ENCODE measurements at regions not wholly inside any gene's neighbourhood (a gene's known extent, or its start where the extent isn't known, plus 50 kb on each side); places are given as distances from the start of the nearest gene placed in this dataset.

- no peaks in the 10 kb centered on the region for H3K9me3 Mint-ChIP-seq
- TF ChIP-seq, protein P1, sequence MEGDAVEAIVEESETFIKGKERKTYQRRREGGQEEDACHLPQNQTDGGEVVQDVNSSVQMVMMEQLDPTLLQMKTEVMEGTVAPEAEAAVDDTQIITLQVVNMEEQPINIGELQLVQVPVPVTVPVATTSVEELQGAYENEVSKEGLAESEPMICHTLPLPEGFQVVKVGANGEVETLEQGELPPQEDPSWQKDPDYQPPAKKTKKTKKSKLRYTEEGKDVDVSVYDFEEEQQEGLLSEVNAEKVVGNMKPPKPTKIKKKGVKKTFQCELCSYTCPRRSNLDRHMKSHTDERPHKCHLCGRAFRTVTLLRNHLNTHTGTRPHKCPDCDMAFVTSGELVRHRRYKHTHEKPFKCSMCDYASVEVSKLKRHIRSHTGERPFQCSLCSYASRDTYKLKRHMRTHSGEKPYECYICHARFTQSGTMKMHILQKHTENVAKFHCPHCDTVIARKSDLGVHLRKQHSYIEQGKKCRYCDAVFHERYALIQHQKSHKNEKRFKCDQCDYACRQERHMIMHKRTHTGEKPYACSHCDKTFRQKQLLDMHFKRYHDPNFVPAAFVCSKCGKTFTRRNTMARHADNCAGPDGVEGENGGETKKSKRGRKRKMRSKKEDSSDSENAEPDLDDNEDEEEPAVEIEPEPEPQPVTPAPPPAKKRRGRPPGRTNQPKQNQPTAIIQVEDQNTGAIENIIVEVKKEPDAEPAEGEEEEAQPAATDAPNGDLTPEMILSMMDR (IDR thresholded peaks at IDR 0.05; ENCODE audit: unreplicated experiment in 3 of 3) = no peak
- no peaks in the 10 kb centered on the region for H3K36me3 Mint-ChIP-seq (ENCODE audit: low read depth)
- H3K4me1 Mint-ChIP-seq = no peaks in the 10 kb centered on the region
- H3K27ac Mint-ChIP-seq = peak overlapping the region in 1 of 3 experiments; percentile 20
- H3K4me3 Mint-ChIP-seq = no peak overlapping the region
- no peaks in the 10 kb centered on the region for H3K27me3 Mint-ChIP-seq (ENCODE audit: low read depth)
Measured at GRCh38 chr6:92820601-92821000, 598.8 kb downstream of the EPHA7 start.

- no peaks in the 10 kb centered on the region for H3K4me1 Mint-ChIP-seq
- no peaks in the 10 kb centered on the region for H3K9me3 Mint-ChIP-seq
- H3K27ac Mint-ChIP-seq = no peak overlapping the region
- H3K36me3 Mint-ChIP-seq (ENCODE audit: low read depth) = no peaks in the 10 kb centered on the region
- no peak overlapping the region for H3K4me3 Mint-ChIP-seq
- no peaks in the 10 kb centered on the region for H3K27me3 Mint-ChIP-seq (ENCODE audit: low read depth)
- TF ChIP-seq, protein P1 (IDR thresholded peaks at IDR 0.05; ENCODE audit: unreplicated experiment in 3 of 3) = peak; percentile 58 to 74 (median 68)
Measured at GRCh38 chr6:92810913-92811312, 608.4 kb downstream of the EPHA7 start.

DNA sequence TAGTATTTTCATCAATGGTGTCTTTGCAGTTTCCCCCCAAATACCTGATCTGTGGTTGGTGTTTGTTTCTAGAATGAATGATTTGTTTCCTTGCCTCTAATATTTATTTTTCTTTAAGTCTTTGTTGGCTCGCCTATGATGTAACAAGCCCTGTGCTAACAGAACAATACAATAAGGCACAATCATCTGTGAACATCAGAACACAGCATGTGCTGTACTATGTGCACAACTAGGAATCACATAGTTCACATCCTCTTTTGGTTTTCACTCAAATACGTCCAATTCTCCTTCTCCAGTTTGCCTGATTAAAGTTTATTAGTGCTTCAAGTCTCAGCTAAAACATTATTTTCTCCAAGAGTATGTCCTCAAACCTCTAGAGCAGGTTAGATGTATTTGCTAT, 613.1 kb downstream of the EPHA7 start:
- H3K27me3 Mint-ChIP-seq (ENCODE audit: low read depth) = no peaks in the 10 kb centered on the region
- TF ChIP-seq, protein P1 (IDR thresholded peaks at IDR 0.05; ENCODE audit: unreplicated experiment in 3 of 3) = no peak
- H3K36me3 Mint-ChIP-seq (ENCODE audit: low read depth) = no peaks in the 10 kb centered on the region
- no peaks in the 10 kb centered on the region for H3K4me1 Mint-ChIP-seq
- H3K4me3 Mint-ChIP-seq = no peak overlapping the region
- no peaks in the 10 kb centered on the region for H3K9me3 Mint-ChIP-seq
- H3K27ac Mint-ChIP-seq = no peak overlapping the region

GRCh38 chr6:92791403-92791802, 628.0 kb downstream of the EPHA7 start:
- Mint-ChIP-seq H3K36me3 (ENCODE audit: low read depth) (no peaks in the 10 kb centered on the region), H3K27me3 (ENCODE audit: low read depth) (no peaks in the 10 kb centered on the region), H3K4me3 (no peak overlapping the region), H3K4me1 (no peaks in the 10 kb centered on the region), H3K9me3 (peaks cover 9% of the 10 kb centered on the region), H3K27ac (no peak overlapping the region)
- TF ChIP-seq, protein P1 (IDR thresholded peaks at IDR 0.05; ENCODE audit: unreplicated experiment in 3 of 3) = no peak

DNA sequence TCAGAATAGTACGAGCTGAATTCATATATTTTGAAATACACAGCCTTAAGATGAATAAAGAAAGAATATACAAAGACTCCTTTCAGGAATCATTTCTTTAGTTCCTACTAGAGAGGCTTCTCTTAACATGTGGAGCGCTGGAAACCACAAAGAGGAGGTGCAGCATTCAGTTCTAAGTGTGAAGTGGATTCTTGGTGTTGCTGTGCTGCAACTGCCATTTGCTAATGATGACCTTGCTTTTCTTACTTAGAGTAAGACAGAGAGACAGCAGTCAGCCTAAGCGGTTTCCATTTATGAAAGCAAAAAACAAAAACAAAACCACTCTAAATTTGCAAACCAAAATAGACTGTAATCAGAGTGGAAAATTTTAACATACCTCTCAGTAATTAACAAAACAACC, 629.0 kb downstream of the EPHA7 start:
- no peaks in the 10 kb centered on the region for H3K27me3 Mint-ChIP-seq (ENCODE audit: low read depth)
- H3K36me3 Mint-ChIP-seq (ENCODE audit: low read depth) = no peaks in the 10 kb centered on the region
- H3K27ac Mint-ChIP-seq = no peak overlapping the region
- H3K4me3 Mint-ChIP-seq = no peak overlapping the region
- TF ChIP-seq, protein P1 (IDR thresholded peaks at IDR 0.05; ENCODE audit: unreplicated experiment in 3 of 3) = no peak
- no peaks in the 10 kb centered on the region for H3K4me1 Mint-ChIP-seq
- peaks cover 5% of the 10 kb centered on the region for H3K9me3 Mint-ChIP-seq

DNA sequence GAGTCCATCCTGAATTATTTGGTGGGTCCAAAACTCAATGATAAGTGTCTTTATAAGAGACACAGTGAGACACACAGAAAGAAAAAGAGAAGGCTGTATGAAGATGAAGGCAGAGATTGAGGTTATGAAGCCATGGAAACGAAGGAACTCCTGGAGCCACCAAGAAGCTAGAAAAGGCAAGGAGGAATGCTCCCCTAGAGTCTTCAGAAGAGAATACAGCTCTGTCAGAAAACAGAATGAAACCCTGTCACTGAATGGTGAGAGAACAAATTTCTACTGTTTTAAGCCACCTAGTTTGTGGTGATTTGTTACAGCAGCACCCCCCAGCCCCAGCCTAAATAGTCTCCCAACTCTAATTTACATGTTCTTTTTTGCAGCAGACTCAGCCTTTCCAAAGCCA, 635.1 kb downstream of the EPHA7 start:
- TF ChIP-seq, protein P1 (IDR thresholded peaks at IDR 0.05; ENCODE audit: unreplicated experiment in 3 of 3) = no peak
- Mint-ChIP-seq H3K9me3 (peaks cover 5% of the 10 kb centered on the region), H3K4me1 (peaks cover 14% of the 10 kb centered on the region), H3K4me3 (no peak overlapping the region), H3K36me3 (ENCODE audit: low read depth) (no peaks in the 10 kb centered on the region), H3K27me3 (ENCODE audit: low read depth) (no peaks in the 10 kb centered on the region), H3K27ac (no peak overlapping the region)

Measured in nephron (organoid).